D721Med (cell line): ENCODE measurements at regions not wholly inside any gene's neighbourhood (a gene's known extent, or its start where the extent isn't known, plus 50 kb on each side); places are given as distances from the start of the nearest gene placed in this dataset.

Experiments
- DNase-seq: peaks from one replicate; pipeline ENCODE4 v3.0.0; 2011; ENCODE audit warnings: low spot score; ENCODE audit not compliant: insufficient read length
- FAIRE-seq: peaks from 2 replicates; lab custom pipeline; 2011; peaks lifted over from hg19 to GRCh38; lab: Jason Lieb, UNC
- TF ChIP-seq, protein P1 (sequence below): IDR thresholded peaks from 2 replicates; pipeline ENCODE4 v1.5.1; 2012; ENCODE audit warnings: mild to moderate bottlenecking, control low read depth; ENCODE audit not compliant: insufficient read depth; ENCODE audit errors: missing control alignments

DNA sequence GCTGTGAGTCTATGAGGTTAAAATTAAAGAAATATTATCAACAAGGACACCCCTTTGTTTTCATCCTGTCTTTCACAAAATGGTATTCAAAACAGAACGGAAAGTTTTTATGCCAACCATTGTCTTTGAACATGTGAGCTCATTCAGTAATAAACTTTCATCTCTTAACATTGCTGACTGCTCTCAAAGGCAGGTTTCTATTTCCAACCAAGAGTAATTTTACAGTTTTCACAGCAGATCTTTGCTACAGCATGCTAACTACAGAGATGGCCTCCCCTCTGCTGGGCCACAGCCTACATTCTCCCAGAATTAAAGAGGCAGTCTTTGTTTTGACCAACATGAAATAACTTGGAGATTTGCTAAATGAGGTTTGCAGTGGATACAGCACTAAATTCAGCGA, 101.5 kb downstream of the DMRT2 start:
- TF ChIP-seq, protein P1, sequence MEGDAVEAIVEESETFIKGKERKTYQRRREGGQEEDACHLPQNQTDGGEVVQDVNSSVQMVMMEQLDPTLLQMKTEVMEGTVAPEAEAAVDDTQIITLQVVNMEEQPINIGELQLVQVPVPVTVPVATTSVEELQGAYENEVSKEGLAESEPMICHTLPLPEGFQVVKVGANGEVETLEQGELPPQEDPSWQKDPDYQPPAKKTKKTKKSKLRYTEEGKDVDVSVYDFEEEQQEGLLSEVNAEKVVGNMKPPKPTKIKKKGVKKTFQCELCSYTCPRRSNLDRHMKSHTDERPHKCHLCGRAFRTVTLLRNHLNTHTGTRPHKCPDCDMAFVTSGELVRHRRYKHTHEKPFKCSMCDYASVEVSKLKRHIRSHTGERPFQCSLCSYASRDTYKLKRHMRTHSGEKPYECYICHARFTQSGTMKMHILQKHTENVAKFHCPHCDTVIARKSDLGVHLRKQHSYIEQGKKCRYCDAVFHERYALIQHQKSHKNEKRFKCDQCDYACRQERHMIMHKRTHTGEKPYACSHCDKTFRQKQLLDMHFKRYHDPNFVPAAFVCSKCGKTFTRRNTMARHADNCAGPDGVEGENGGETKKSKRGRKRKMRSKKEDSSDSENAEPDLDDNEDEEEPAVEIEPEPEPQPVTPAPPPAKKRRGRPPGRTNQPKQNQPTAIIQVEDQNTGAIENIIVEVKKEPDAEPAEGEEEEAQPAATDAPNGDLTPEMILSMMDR = no peak
- no peak for FAIRE-seq
- no peak for DNase-seq

DNA sequence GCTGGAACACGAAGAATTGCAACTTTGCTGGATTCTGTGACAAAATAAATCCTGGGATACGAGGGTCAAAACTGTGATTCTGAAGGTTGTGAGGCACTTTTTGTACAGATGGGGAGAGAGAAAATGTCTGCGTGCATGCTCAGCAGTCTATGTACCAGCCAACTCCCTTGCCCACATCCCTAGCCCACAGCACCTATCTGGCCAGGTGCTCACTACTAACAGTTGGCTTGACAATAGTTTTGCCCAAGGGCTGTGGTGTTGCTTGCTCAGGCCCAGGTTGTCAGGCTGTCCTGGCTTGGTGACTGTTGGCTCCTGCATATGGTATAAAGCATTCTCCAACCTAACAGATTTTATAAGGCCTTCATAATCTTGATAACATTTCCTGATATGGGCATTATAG, 102.0 kb downstream of the DMRT2 start:
- FAIRE-seq (no peak), DNase-seq (no peak)
- TF ChIP-seq, protein P1 = no peak

DNA sequence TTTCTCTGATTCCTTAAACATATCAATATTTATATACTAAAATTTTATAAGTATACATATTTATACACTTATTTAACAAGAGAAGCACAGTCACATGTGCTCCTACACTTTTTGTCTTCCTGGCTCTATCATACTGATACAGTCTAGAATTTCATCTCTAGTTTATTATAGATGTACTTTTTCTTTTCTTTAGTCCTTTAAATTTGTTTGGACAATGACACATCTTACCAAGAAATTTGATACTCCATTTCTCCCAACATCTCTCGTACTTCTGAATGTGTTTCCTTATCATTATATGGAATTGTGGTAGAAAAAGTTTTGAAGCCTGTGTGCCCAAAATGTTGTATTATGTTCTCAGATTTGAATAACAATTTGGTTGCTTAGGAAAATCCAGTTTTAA, 104.6 kb downstream of the DMRT2 start:
- DNase-seq = no peak
- TF ChIP-seq, protein P1 = no peak
- FAIRE-seq = no peak

DNA sequence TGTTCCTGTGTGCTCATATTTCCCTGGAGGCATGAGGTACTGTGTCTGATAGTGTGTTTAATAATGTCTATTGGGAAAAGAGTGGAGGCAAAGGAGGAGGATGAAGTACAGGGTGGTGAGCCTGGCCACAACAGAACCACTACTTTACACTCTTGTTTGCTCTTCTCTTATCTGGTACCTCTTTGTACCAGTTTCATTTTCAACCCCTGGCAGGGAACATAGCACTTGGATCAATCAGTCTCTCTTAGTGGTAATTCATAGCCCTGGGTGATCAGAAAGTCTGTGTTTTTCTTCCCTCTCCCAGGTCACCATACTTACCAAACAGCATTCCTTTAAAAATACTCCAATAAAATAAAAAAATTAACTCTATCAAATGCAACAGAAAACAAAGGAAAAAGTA, 105.4 kb downstream of the DMRT2 start:
- no peak for FAIRE-seq
- TF ChIP-seq, protein P1 = no peak

DNA sequence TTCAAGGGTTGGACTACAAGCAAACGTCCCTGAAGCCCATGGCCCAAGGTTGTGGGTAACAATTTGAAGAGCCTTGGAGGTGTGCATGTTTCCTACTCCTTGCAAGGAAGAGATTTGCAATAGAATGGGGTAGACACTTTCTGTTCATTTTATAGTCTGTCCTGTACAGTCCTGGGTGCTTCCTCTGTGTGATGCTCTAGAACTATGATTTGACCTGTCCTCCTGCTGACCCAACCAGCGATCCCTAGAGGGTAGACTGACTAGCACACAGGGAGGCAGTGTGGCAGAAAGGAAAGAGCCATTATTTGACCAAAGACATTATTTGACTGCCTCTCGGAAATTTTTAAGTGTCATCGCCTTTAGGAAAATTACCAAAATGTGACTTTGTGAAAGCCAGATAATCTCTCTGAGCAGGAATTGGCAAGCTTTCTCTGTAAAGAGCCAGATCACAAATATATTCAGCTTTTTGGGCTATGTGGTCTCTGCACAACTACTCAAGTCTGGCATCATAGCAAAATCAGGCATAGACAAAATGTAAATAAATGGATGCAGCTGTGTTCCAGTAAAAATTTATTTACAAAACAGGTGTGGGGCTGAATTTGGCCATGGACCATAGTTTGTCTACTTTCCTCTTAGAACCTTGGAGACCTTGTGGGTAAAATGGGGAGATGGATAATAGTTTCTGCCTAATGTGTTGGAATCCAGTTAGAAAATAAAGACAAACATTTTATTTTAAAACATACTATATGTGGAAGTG, 106.8 kb downstream of the DMRT2 start:
- FAIRE-seq (no peak), DNase-seq (no peak)
- TF ChIP-seq, protein P1 = no peak

More for the DNA sequence above, 105.4 kb downstream of the DMRT2 start:
- DNase-seq = no peak

DNA sequence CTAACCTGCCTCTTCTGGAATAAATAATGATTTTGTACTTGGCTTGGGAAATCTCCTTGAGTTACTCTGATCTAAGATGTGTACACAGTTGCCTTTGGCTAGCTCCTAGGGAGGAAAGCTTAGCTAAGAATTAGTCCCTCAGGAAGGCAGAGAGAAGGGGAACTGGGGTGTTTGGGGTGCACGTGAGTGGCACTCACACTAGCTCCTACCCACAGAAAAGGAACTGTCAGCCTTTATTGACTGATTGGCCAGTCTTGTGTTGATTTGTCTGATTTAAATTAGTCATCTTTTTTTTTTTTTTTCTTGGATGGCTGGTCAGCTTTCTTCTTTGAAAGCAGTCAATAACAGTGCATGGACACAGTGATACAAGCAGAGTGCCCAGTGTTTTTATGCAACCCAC, 107.7 kb downstream of the DMRT2 start:
- FAIRE-seq (no peak), DNase-seq (no peak)
- TF ChIP-seq, protein P1 = no peak

DNA sequence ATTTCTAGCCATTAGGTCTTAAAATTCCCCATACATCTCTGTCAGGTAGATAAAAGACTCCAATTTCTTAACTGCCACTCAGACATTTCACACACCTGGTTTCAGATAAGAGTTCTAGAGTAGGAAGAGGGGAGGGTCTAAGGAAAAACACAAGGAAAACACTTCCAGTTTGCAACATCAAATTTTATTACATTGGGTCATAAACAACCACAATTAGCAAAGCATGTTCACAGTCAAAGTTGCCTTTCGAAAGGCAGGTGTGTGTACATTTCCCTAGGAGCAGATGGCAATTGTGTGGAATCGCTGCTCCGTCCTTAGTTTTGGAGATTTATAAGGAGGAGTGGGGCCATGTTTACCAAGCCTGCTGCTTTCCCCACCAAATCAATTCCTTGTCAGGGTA, 120.8 kb downstream of the DMRT2 start:
- TF ChIP-seq, protein P1 = no peak
- FAIRE-seq = no peak
- no peak for DNase-seq
